PC-9 (cell line): ENCODE measurements at regions not wholly inside any gene's neighbourhood (a gene's known extent, or its start where the extent isn't known, plus 50 kb on each side); places are given as distances from the start of the nearest gene placed in this dataset.

Source experiments
- EZH2 ChIP-seq: fragments of 200-600 bp; sonication (generic); IDR thresholded peaks from 2 replicates; pipeline ENCODE4 v1.8.0; 2017; ENCODE audit warnings: antibody characterized with exemption, low read depth
- TF ChIP-seq, protein P1 (sequence below): fragments of 200-600 bp; sonication (generic); conservative IDR thresholded peaks from 2 replicates; pipeline ENCODE4 v1.6.1; 2017; ENCODE audit warnings: mixed run types, antibody characterized with exemption, mild to moderate bottlenecking, moderate library complexity

DNA sequence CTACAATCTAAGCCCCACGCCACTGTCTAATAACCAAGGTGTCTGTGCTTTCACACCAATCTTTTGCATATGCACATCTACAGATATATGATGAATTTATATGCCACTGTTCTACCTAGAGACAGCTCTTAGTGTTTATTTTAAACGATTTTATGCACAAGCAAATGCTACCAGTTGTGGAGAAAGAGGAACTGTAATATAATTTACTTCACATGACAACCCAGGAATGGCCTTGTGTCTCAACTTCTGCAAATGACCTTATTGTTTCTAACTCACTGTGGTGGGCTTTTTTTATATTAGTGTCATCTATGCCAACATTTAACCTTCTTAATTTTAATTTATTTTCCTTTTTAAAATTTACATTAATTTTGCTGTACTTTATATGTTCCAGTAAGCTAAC lies 531.1 kb upstream of the TLE4 start:
- TF ChIP-seq, protein P1, sequence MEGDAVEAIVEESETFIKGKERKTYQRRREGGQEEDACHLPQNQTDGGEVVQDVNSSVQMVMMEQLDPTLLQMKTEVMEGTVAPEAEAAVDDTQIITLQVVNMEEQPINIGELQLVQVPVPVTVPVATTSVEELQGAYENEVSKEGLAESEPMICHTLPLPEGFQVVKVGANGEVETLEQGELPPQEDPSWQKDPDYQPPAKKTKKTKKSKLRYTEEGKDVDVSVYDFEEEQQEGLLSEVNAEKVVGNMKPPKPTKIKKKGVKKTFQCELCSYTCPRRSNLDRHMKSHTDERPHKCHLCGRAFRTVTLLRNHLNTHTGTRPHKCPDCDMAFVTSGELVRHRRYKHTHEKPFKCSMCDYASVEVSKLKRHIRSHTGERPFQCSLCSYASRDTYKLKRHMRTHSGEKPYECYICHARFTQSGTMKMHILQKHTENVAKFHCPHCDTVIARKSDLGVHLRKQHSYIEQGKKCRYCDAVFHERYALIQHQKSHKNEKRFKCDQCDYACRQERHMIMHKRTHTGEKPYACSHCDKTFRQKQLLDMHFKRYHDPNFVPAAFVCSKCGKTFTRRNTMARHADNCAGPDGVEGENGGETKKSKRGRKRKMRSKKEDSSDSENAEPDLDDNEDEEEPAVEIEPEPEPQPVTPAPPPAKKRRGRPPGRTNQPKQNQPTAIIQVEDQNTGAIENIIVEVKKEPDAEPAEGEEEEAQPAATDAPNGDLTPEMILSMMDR = no peak
- no peak for TF ChIP-seq EZH2
